ENCODE measurements at regions not wholly inside any gene's neighbourhood (a gene's known extent, or its start where the extent isn't known, plus 50 kb on each side); places are given as distances from the start of the nearest gene placed in this dataset.

DNA sequence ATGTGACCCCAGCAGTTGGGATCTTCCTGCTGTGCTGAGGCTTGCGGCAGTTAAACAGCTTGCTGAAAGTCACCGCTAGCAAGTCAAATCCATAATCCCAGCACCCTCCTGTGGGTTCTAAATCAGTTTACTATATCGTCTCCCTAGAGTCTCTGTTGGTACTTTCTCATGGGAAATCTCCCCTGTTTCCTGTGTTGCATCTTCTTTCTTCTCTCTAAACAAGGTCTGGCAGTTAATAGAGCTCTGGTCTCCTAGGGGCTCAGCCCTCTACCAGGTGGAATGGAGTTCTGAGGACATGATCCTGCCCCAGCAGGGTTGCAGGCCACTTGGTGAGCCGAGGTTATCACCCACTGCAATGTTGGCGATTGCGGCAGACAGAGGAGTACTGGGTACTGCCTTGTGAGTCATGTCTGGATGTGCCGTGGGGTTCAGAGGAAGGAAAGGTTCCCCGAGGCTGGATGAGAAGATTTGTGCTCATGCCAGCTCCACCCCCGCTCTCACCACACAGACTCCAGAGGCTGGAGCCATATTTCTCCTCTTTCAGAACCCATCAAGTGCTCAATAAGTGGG, 59.4 kb upstream of the SIX2 start:
- no peak for DNase-seq (ENCODE audit: low spot score)

DNA sequence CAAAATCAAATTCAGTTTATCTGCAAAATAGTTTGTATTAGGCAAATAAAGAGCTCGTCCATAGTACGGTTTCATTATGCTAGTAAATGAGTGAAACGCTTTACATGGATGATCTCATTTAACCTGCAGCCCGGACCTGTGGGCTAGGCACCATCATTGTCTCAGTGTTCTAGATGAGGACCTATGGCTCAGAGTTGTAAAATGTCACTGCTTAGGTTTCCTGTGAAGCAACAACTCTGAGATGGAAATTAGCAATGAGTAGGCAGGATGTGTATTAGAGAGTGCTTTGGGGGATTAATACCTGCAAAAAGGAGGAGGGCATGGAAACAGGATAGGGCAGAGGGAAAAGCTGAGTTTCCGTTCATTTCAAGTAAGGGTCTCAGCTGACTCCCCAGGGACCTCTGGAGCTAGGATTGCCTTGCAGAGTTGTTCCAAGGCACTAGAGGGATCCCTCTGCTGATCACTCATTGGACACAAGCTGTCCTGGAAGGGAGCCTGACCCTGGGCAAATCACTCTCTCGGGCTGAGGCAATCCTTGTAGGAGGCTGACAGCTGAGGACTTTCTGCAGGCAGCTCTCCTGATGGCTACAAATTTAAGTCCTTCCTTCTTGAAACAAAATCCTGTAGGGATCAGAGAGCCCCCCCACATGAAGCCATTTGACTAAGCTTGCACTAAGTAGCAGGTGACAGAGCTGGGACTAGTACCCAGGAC, 58.8 kb upstream of the SIX2 start:
- DNase-seq (ENCODE audit: low spot score) = no peak

All from H4 (cell line).